Retinal pigment epithelial cell (primary cell): ENCODE measurements at regions not wholly inside any gene's neighbourhood (a gene's known extent, or its start where the extent isn't known, plus 50 kb on each side); places are given as distances from the start of the nearest gene placed in this dataset.

ENCODE experiments used
- DNase-seq: peaks from one replicate; pipeline ENCODE4 v3.0.0-alpha.2; 2010; ENCODE audit warnings: low read depth
- H3K4me3 ChIP-seq: 2 replicates; pipeline ENCODE4 v1.5.1; 2011; ENCODE audit warnings: mild to moderate bottlenecking, low read length, control low read depth, moderate library complexity
- TF ChIP-seq, protein P1 (sequence below): conservative IDR thresholded peaks from 2 replicates; pipeline ENCODE4 v1.5.1; 2011; ENCODE audit warnings: low read depth, low read length, control low read depth, inconsistent platforms

DNA sequence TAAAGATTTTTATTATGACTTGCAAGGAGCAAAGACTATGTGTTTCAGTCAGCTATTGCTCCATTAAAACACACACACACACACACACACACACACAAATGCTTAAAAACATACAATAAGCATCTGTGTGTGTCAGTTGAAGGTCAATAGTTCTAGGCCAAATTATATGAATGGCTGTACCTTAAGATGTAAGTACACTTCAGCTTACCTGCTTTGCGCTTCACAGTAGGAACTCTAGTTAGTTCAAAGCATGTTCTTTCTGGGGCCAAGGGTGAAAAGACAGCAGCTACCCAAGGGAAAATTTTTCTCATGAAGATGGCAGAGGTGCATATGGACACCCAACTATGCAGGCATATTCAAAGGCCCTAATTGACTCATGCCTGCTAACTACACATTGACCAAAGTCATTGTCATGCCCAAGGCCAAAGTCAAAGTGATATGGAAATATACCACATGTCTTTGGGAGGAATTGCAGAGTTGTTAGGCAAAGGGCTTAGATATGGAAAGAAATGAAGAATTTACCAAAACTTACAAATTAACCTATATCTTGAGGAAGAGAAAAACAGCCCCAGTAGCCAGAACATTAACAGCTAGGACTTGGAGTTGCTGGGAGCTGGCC, 61.9 kb upstream of the BTN3A2 start:
- no peak overlapping the region for H3K4me3 ChIP-seq
- TF ChIP-seq, protein P1, sequence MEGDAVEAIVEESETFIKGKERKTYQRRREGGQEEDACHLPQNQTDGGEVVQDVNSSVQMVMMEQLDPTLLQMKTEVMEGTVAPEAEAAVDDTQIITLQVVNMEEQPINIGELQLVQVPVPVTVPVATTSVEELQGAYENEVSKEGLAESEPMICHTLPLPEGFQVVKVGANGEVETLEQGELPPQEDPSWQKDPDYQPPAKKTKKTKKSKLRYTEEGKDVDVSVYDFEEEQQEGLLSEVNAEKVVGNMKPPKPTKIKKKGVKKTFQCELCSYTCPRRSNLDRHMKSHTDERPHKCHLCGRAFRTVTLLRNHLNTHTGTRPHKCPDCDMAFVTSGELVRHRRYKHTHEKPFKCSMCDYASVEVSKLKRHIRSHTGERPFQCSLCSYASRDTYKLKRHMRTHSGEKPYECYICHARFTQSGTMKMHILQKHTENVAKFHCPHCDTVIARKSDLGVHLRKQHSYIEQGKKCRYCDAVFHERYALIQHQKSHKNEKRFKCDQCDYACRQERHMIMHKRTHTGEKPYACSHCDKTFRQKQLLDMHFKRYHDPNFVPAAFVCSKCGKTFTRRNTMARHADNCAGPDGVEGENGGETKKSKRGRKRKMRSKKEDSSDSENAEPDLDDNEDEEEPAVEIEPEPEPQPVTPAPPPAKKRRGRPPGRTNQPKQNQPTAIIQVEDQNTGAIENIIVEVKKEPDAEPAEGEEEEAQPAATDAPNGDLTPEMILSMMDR = no peak
- no peak for DNase-seq

DNA sequence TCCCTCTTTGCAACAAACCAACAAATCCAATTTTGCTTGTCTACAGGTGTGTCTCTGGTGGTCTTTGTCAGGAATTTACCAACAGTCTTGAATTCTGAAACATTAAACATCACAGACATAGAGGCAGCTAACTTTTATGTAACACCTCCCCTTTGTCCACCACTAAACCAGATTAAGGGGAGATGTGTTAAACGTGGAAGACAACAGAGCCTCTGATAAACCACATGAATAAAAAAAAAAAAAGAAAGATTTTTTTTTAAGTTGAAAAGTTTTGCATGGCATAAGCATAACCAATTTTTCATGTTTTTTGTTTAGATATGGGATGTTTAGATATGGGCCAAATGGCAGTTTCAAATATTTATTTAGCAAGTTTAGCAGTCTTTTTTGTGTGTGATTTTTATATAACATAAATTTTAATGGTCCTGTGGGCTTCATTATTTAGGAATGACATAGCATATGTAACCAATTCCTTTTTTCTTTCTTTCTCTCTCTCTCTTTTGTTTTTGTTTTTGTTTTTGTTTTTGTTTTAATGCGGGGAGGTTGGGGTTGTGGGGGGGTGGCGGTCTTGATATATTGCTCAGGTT, 60.7 kb upstream of the BTN3A2 start:
- peak overlapping the region; percentile 28 for H3K4me3 ChIP-seq
- no peak for DNase-seq
- TF ChIP-seq, protein P1 = no peak

DNA sequence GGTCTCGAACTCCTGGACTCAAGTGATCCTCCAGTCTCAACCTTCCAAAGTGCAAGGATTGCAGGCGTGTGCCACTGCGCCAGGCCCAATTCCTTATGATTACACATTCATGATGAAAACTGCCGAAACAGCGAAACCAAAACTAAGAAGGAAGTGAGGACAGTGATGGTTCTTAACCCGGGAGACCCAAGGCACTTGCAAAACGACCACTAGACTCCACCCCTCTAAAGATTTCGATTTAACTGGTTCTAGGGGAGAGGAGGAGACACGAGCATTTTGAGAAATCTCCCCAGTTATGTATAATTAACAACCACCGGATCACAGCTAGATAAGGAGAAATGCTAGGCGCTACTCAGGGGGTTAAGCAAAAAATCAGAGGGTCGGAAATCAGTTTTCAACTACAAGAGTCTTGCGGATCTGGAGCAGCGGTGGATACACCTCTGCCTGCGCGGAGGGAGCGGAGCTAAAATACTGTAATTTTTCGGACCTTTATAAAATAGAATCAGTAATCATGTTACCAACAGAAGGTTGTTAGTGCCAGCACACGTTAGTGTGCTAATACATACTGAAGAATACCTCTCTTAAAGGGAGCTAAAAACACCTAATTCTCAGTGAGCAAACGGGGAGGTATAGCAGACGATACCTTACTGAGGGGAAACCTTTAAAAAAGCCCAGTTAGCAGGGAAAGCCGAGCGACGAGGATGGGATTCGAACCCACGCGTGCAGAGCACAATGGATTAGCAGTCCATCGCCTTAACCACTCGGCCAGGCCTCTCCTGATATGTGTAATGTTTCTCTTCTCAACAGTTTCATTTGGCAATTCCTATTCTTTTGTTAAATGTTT, 60.0 kb upstream of the BTN3A2 start:
- DNase-seq = no peak
- TF ChIP-seq, protein P1 = no peak
- H3K4me3 ChIP-seq = peak overlapping the region; percentile 28

DNA sequence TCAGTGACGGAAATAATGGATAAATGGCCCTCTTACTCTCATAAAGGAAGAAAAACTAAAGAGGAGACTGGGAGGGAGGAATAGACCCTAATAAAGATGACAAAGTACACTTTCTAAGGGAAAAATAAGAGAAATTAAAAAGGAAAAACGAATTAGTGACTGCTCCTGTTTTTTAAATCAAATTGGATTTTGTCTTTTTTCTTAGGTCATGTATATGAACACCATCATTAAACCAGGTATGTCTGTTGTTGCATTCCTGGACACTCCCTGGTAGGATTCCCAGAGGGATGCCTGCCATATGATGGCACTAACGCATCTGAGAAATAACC, 59.4 kb upstream of the BTN3A2 start:
- TF ChIP-seq, protein P1 = no peak
- H3K4me3 ChIP-seq = no peak overlapping the region
- DNase-seq = no peak

DNA sequence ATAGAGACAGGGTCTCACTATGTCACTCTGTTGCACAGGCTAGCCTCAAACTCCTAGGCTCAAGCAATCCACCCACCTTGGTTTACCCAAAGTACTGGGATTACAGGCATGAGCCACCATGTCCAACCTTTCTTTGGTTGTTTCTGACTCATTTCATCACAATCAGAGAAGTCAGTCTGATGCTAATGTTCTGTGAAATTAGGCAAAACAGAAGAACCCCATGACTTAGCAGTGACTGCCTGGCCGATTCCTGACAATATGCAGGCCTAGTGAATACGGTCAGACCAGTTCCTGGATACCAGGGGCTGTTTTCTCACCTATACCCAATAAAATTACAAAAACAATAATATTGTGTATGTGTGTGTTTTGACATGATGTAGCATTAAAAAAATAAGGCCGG, 58.8 kb upstream of the BTN3A2 start:
- TF ChIP-seq, protein P1 = no peak
- H3K4me3 ChIP-seq = no peak overlapping the region
- no peak for DNase-seq

DNA sequence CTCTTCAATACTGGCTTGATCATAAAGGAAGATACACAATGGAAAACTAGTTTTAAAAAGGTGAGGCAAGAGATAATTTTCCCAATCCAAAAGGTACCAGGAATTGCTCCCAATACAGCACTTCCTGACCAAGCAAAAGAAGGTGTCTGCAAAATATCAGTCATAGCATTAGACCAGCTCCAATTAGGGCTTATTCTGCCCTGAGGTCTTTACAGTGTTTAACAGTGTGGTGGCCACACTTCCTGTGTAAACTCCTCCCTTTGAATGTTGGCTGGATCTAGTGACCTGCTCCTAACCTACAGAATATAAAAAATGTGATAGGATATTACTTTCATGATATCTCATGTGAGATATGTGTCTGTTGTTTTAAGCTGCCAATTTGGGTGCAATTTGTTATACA, 57.1 kb upstream of the BTN3A2 start:
- TF ChIP-seq, protein P1 = no peak
- no peak for DNase-seq
- H3K4me3 ChIP-seq = no peak overlapping the region

DNA sequence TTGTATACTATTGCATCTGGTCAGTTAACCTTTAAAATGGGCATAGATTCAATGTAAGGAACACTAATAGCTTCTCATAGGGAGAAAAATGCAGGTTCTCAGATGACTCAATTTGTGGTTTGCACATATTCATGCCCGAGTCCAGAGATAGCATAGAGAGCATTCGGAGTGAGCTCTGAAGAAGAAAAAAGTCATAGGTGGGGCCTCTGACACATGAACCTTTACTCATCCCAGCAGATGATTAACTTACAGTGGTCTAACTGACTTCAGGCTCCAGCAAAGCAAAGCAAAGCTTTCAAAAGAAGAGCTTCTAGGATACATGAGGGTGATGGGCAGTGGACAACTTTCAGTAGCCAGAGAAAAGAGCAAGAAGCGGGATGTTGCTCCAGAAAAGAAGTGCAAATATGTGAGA, 55.3 kb upstream of the BTN3A2 start:
- no peak overlapping the region for H3K4me3 ChIP-seq
- no peak for DNase-seq
- TF ChIP-seq, protein P1 = no peak
